ENCODE measurements at regions not wholly inside any gene's neighbourhood (a gene's known extent, or its start where the extent isn't known, plus 50 kb on each side); places are given as distances from the start of the nearest gene placed in this dataset.

- TF ChIP-seq CTCF (IDR thresholded peaks at IDR 0.05 in 4 of 5, conservative IDR thresholded peaks at IDR 0.05 in 1 of 5) (no peak), POLR2A (IDR thresholded peaks at IDR 0.05) (no peak)
Measured at GRCh38 chr1:96550061-96550460, 171.5 kb upstream of the PTBP2 start.

Data from gastrocnemius medialis (tissue), 4 donors.